Ishikawa (cell line): ENCODE measurements at regions not wholly inside any gene's neighbourhood (a gene's known extent, or its start where the extent isn't known, plus 50 kb on each side); places are given as distances from the start of the nearest gene placed in this dataset.

Experiments used
- CEBPB ChIP-seq: IDR thresholded peaks from 2 replicates; pipeline ENCODE4 v1.6.1; 2012
- CREB1 ChIP-seq: IDR thresholded peaks from 2 replicates; pipeline ENCODE4 v1.6.1; 2012; ENCODE audit warnings: low read depth
- EGR1 ChIP-seq: IDR thresholded peaks from 2 replicates; pipeline ENCODE4 v1.6.1; 2012
- EP300 ChIP-seq: IDR thresholded peaks from 2 replicates; pipeline ENCODE4 v1.6.1; 2012; ENCODE audit warnings: borderline replicate concordance
- FOXM1 ChIP-seq: IDR thresholded peaks from 2 replicates; pipeline ENCODE4 v1.6.1; 2012; ENCODE audit warnings: low read depth, borderline replicate concordance
- MAX ChIP-seq: IDR thresholded peaks from 2 replicates; pipeline ENCODE4 v1.6.1; 2012
- NFIC ChIP-seq: IDR thresholded peaks from 2 replicates; pipeline ENCODE4 v1.6.1; 2012
- RAD21 ChIP-seq: IDR thresholded peaks from 2 replicates; pipeline ENCODE4 v1.6.1; 2012; ENCODE audit warnings: low read depth
- REST ChIP-seq: IDR thresholded peaks from 2 replicates; pipeline ENCODE4 v1.6.1; 2012; ENCODE audit warnings: low read depth, mild to moderate bottlenecking
- TAF1 ChIP-seq: IDR thresholded peaks from 2 replicates; pipeline ENCODE4 v1.6.1; 2012; ENCODE audit warnings: low read depth, mild to moderate bottlenecking
- TCF12 ChIP-seq: IDR thresholded peaks from 2 replicates; pipeline ENCODE4 v1.6.1; 2012; ENCODE audit warnings: low read depth
- TEAD4 ChIP-seq: IDR thresholded peaks from 2 replicates; pipeline ENCODE4 v1.6.1; 2012
- USF1 ChIP-seq: IDR thresholded peaks from 2 replicates; pipeline ENCODE4 v1.6.1; 2012
- YY1 ChIP-seq: IDR thresholded peaks from 2 replicates; pipeline ENCODE4 v1.6.1; 2012; ENCODE audit warnings: low read depth
- ZBTB7A ChIP-seq: IDR thresholded peaks from 2 replicates; pipeline ENCODE4 v1.6.1; 2012; ENCODE audit warnings: low read depth

- TF ChIP-seq TCF12 (no peak), CREB1 (no peak), EP300 (no peak), MAX (no peak), YY1 (no peak), USF1 (no peak), CEBPB (no peak), TEAD4 (no peak), REST (no peak), TAF1 (no peak)
These were observed 203.0 kb upstream of the FMN2 start for GRCh38 chr1:239888639-239889038.

- no peak for TF ChIP-seq EGR1
These were observed 199.9 kb upstream of the FMN2 start for GRCh38 chr1:239891621-239892358.

- TF ChIP-seq MAX: no peak
- TF ChIP-seq ZBTB7A: no peak
- TF ChIP-seq EGR1: no peak
- TF ChIP-seq TCF12: no peak
- no peak for TF ChIP-seq TAF1
- no peak for TF ChIP-seq NFIC
- no peak for TF ChIP-seq USF1
- no peak for TF ChIP-seq RAD21
- no peak for TF ChIP-seq REST
- no peak for TF ChIP-seq CEBPB
- no peak for TF ChIP-seq FOXM1
- TF ChIP-seq EP300: no peak
These were observed 199.1 kb upstream of the FMN2 start for GRCh38 chr1:239892602-239893001.

GRCh38 chr1:239893127-239893731 lies 198.5 kb upstream of the FMN2 start:
- TF ChIP-seq CEBPB: no peak
- no peak for TF ChIP-seq CREB1
- TF ChIP-seq EP300: no peak
- TF ChIP-seq EGR1: no peak
- TF ChIP-seq ZBTB7A: no peak
- TF ChIP-seq FOXM1: no peak
- no peak for TF ChIP-seq RAD21
- TF ChIP-seq TAF1: no peak
- TF ChIP-seq TEAD4: no peak
- TF ChIP-seq USF1: no peak
- TF ChIP-seq MAX: no peak
- TF ChIP-seq TCF12: no peak
- no peak for TF ChIP-seq NFIC
- no peak for TF ChIP-seq REST
- no peak for TF ChIP-seq YY1
